ENCODE measurements at regions not wholly inside any gene's neighbourhood (a gene's known extent, or its start where the extent isn't known, plus 50 kb on each side); places are given as distances from the start of the nearest gene placed in this dataset.

GRCh38 chr7:70972693-70973092, 159.3 kb upstream of the GALNT17 start:
- H3K4me3 ChIP-seq (ENCODE audit: low read depth, low read length), result no peak overlapping the region
- no peak for TF ChIP-seq CTCF (IDR thresholded peaks at IDR 0.05; ENCODE audit: insufficient read depth, low read depth, low read length, missing control alignments)
- DNase-seq (ENCODE audit: low read depth), result no peak

GRCh38 chr7:70975754-70976153, 156.2 kb upstream of the GALNT17 start:
- no peak for DNase-seq (ENCODE audit: low read depth)
- no peak for TF ChIP-seq CTCF (IDR thresholded peaks at IDR 0.05; ENCODE audit: insufficient read depth, low read depth, low read length, missing control alignments)
- no peak overlapping the region for H3K4me3 ChIP-seq (ENCODE audit: low read depth, low read length)

GRCh38 chr7:70986297-70986696, 145.6 kb upstream of the GALNT17 start:
- no peak for TF ChIP-seq CTCF (IDR thresholded peaks at IDR 0.05; ENCODE audit: insufficient read depth, low read depth, low read length, missing control alignments)
- H3K4me3 ChIP-seq (ENCODE audit: low read depth, low read length), result no peak overlapping the region
- no peak for DNase-seq (ENCODE audit: low read depth)

- H3K4me3 ChIP-seq (ENCODE audit: low read depth, low read length), result no peak overlapping the region
- no peak for DNase-seq (ENCODE audit: low read depth)
- no peak for TF ChIP-seq CTCF (IDR thresholded peaks at IDR 0.05; ENCODE audit: insufficient read depth, low read depth, low read length, missing control alignments)
These were observed 137.8 kb upstream of the GALNT17 start for GRCh38 chr7:70994176-70994575.

GRCh38 chr7:70997261-70997660, 134.7 kb upstream of the GALNT17 start:
- no peak overlapping the region for H3K4me3 ChIP-seq (ENCODE audit: low read depth, low read length)
- no peak for TF ChIP-seq CTCF (IDR thresholded peaks at IDR 0.05; ENCODE audit: insufficient read depth, low read depth, low read length, missing control alignments)
- no peak for DNase-seq (ENCODE audit: low read depth)

GRCh38 chr7:71005109-71005508, 126.8 kb upstream of the GALNT17 start:
- TF ChIP-seq CTCF (IDR thresholded peaks at IDR 0.05; ENCODE audit: insufficient read depth, low read depth, low read length, missing control alignments), result no peak
- DNase-seq (ENCODE audit: low read depth), result peak; percentile 0

GRCh38 chr7:71009636-71010035, 122.3 kb upstream of the GALNT17 start:
- TF ChIP-seq CTCF (IDR thresholded peaks at IDR 0.05; ENCODE audit: insufficient read depth, low read depth, low read length, missing control alignments), result no peak

More at GRCh38 chr7:71005109-71005508, 126.8 kb upstream of the GALNT17 start:
- no peak overlapping the region for H3K4me3 ChIP-seq (ENCODE audit: low read depth, low read length)

More at GRCh38 chr7:71009636-71010035, 122.3 kb upstream of the GALNT17 start:
- H3K4me3 ChIP-seq (ENCODE audit: low read depth, low read length), result no peak overlapping the region
- DNase-seq (ENCODE audit: low read depth), result no peak
